GM20000 (cell line): ENCODE measurements at regions not wholly inside any gene's neighbourhood (a gene's known extent, or its start where the extent isn't known, plus 50 kb on each side); places are given as distances from the start of the nearest gene placed in this dataset.

Experiments
- DNase-seq: peaks from one replicate; pipeline ENCODE4 v3.0.0; 2012; ENCODE audit warnings: low spot score
- CTCF ChIP-seq: IDR thresholded peaks from 2 replicates; pipeline ENCODE4 v1.5.1; 2012; ENCODE audit warnings: mild to moderate bottlenecking, control low read depth; ENCODE audit errors: extremely low read depth, missing control alignments

GRCh38 chrX:66912417-66912816 is 273.5 kb upstream of the EDA2R start:
- DNase-seq: no peak
- no peak for TF ChIP-seq CTCF

- no peak for TF ChIP-seq CTCF
- no peak for DNase-seq
These were observed 263.2 kb upstream of the EDA2R start for GRCh38 chrX:66902081-66902480.

- no peak for TF ChIP-seq CTCF
- DNase-seq: no peak
These were observed 262.0 kb upstream of the EDA2R start for GRCh38 chrX:66900886-66901285.

GRCh38 chrX:66892004-66892403 is 253.1 kb upstream of the EDA2R start:
- no peak for TF ChIP-seq CTCF
- DNase-seq: no peak

- DNase-seq: no peak
- TF ChIP-seq CTCF: no peak
These were observed 250.5 kb upstream of the EDA2R start for GRCh38 chrX:66889418-66889817.

GRCh38 chrX:66882101-66882500 is 243.2 kb upstream of the EDA2R start:
- no peak for TF ChIP-seq CTCF
- no peak for DNase-seq

- no peak for TF ChIP-seq CTCF
- DNase-seq: no peak
These were observed 237.9 kb upstream of the EDA2R start for GRCh38 chrX:66876776-66877175.
